H54 (cell line): ENCODE measurements at regions not wholly inside any gene's neighbourhood (a gene's known extent, or its start where the extent isn't known, plus 50 kb on each side); places are given as distances from the start of the nearest gene placed in this dataset.

Source experiments
- DNase-seq: peaks from one replicate; pipeline ENCODE4 v3.0.0; 2011; ENCODE audit warnings: low spot score, mixed read lengths; ENCODE audit not compliant: insufficient read length
- FAIRE-seq: peaks from 3 replicates; lab custom pipeline; 2011; peaks lifted over from hg19 to GRCh38; lab: Jason Lieb, UNC
- POLR2A ChIP-seq: IDR thresholded peaks from 2 replicates; pipeline ENCODE4 v1.6.1; 2011; ENCODE audit warnings: low read depth, mild to moderate bottlenecking, low read length

DNA sequence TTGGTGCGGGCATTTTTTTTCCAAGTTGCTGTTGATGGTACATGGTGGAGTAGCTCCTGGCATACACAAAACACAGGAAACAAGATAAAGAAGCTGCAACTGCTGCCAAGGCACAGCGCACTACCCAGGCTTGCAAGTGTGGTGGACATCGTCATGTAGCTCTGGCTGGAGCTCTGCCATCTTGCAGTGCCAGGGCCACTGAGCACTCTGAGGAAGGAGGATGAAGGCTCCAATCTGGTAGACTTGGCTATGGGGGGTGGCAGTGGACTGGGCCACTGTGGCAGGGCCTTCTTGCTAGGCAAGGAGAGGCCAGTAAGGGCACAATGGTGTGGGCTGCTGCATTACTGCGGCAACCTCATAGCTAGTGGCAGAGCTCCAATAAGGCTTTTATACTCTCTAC, 263.5 kb downstream of the CENPW start:
- FAIRE-seq (no peak), DNase-seq (no peak)
- TF ChIP-seq POLR2A = no peak

DNA sequence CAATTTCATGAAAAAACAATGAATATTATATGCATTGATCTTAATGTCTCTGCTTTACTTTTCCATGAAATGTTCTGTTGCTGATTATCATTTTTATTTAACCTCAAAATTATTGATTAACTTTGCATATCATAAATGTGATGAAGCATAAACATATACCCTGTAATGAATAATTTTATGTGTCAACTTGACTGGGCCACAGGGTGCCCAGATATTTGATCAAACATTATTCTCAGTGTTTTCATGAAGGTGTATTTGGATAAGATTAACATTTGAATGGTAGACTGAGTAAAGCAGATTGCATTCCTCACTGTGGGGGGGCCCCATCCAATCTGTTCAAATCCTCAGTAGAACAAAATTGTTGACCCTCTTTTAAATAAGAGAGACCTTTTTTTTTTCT, 265.2 kb downstream of the CENPW start:
- DNase-seq (no peak), FAIRE-seq (no peak)
- no peak for TF ChIP-seq POLR2A

DNA sequence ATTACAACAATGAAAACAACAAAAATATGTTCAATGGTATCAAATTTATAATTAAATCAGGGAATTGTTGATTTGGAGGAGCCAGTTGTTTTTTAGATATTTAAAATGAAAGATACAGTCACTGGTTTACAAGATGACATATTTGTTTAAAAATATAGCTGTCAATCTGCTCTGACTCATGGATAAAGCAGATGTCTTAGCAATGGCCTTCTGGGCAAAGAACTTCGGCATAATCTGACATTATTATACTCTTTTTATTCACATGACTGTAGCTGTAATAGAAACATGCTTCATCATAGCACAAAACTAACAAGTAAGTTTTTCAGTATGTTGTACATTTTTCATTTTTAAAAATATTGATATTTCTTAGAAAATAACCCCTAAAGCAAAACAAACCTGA, 267.4 kb downstream of the CENPW start:
- FAIRE-seq (no peak), DNase-seq (no peak)
- TF ChIP-seq POLR2A = no peak

DNA sequence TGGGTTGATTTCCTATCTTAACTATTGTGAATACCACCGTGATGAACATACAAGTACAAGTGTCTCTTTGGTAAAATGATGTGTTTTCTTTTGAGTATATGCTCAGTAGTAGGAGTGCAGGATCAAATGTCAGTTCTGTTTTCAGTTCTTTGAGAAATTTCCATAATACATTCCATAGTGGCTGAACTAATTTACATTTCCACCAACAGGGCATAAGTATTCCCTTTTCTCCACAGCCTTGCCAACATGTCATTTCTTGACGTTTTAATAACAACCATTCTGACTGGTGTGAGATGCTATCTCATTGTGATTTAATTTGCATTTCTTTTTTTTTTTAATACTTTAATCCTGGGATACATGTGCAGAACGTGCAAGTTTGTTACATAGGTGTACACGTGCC, 268.8 kb downstream of the CENPW start:
- TF ChIP-seq POLR2A = no peak
- DNase-seq (no peak), FAIRE-seq (no peak)

DNA sequence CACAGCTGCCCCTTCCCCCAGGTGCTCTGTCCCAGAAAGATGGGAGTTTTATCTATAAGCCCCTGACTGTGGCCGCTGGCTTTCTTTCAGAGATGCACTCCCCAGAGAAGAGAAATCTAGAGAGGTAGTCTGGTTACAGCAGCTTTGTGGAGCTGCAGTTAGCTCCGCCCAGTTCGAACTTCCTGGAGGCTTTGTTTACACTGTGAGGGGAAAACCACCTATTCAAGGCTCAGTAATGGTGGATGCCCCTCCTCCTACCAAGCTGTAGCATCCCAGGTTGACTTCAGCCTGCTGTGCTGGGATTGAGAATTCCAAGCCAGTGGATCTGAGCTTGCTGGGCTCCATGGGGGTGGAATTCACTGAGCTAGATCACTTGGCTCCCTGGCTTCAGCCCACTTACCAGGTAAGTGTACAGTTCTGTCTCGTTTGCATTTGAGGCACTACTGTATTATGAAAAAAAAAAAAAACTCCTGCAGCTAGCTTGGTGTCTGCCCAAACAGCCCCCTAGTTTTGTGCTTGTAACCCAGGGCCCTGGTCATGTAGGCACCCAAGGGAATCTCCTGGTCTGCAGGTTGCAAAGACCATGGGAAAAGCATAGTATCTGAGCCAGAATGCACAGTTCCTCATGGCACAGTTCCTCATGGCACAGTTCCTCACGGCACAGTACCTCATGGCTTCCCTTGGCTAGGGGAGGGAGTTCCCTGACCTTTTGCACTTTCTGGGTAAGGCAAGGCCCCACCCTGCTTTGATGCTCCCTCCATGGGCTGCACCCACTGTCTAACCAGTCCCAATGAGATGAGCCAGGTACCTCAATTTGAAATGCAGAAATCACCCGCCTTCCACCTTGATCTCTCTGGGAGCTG, 275.0 kb downstream of the CENPW start:
- no peak for TF ChIP-seq POLR2A
- FAIRE-seq (no peak), DNase-seq (no peak)

GRCh38 chr6:126616866-126617265, 277.0 kb downstream of the CENPW start:
- FAIRE-seq (no peak), DNase-seq (no peak)

GRCh38 chr6:126618639-126619343, 278.9 kb downstream of the CENPW start:
- DNase-seq (no peak), FAIRE-seq (no peak)
- TF ChIP-seq POLR2A = no peak

More at GRCh38 chr6:126616866-126617265, 277.0 kb downstream of the CENPW start:
- TF ChIP-seq POLR2A = no peak

DNA sequence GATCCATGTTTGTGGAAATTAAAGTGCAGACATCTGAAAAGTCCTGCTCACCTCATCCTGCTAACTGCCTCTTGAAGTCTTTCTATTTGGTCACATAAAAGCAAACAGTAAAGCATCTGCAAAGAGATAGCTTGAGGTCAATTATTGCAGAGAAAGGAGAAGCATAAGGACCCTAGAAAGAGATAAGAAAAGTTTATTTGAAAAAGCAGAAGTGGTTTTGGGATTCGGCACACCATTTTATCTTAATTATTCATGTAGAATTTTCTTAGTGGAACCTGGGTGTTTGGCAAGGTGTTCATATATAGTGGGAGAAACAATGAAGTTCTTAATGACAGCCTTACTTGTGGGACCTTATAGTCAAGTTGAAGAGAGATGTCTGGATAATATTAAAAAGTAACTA, 280.8 kb downstream of the CENPW start:
- no peak for DNase-seq
- no peak for FAIRE-seq
- no peak for TF ChIP-seq POLR2A

GRCh38 chr6:126625019-126625418, 285.1 kb downstream of the CENPW start:
- TF ChIP-seq POLR2A = no peak
- FAIRE-seq (no peak), DNase-seq (no peak)

GRCh38 chr6:126628125-126628524, 288.2 kb downstream of the CENPW start:
- TF ChIP-seq POLR2A = no peak
- no peak for FAIRE-seq
- DNase-seq = no peak

DNA sequence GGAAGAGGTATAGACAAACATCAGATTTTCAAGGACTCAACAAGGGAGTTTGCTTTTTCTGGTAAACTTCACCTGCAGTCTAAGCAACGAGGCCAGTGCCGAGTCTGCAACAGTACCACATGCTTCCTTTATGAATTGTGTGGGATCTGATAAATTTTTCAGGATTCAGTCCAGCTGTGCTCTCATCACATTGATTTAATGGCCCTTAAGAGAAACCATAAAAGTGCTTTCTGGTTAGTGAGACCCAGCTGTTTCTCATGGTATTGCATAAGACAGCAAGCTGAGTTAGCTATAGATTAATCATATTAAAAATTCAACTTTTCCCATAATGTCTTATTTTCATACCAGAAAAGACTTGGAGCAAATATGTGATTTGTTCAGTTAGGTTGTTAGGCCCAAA, 291.4 kb downstream of the CENPW start:
- no peak for FAIRE-seq
- TF ChIP-seq POLR2A = no peak
- DNase-seq = no peak

- DNase-seq = no peak
- no peak for TF ChIP-seq POLR2A
- no peak for FAIRE-seq
Observed at GRCh38 chr6:126632271-126632670, 292.4 kb downstream of the CENPW start.

GRCh38 chr6:126633373-126633772, 293.5 kb downstream of the CENPW start:
- DNase-seq = no peak
- no peak for FAIRE-seq

DNA sequence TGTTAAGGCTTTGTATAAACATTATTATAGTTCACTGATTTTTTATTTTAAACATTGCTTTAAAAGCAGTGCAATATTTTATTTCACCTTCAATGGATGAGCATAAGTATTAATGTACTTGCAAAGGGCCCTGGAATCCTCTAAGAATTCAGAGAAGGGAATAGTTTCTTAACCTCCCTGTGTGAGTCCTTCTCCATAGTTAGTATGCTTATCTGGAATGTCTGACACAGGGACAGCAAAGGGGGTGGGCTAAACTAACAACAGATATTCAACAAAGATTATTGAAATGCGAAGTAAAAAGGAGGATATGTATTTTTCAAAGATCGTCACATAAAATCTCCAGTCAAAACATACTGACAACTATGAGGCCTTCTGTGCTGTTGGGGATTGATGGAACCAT, 300.4 kb downstream of the CENPW start:
- TF ChIP-seq POLR2A = no peak
- no peak for DNase-seq
- FAIRE-seq = no peak

More at GRCh38 chr6:126633373-126633772, 293.5 kb downstream of the CENPW start:
- no peak for TF ChIP-seq POLR2A
